ENCODE measurements at regions not wholly inside any gene's neighbourhood (a gene's known extent, or its start where the extent isn't known, plus 50 kb on each side); places are given as distances from the start of the nearest gene placed in this dataset.

DNA sequence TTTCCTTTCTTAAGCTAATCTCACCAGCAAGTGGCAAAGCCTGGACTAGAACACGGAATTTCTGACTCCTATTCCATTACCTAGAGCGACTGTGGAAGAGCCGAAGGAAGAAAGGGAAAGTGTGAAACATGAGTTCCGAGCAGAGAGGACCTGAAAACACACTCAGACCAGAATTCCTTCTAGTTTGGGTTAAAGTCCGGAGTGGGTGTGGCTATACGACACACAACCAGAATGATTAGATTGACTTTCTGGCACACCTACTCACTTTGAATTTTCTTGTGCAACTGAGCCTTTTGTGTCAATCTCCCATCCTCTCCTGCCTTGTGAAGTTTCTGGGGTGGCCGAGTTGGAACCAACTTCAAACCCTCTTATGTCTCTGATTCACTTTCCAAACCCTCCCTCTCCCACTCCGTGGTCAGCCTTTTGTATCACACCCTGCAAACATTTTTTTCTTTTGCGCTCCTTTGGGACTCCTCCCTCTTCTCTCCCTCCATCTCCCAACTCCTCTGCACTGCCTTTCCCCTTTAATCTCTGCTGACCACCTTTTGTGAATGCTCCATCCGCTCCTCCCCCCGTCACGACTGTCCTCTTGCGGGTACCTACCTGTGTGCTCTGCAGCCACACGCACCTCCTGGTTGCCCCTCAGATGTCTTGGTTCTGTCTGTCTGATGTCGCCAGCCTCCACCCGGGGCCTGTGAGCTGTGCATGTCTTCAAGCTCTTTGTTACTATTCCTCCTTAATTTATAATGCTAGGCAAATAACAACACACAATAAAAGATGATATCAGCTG lies 86.3 kb upstream of the BLID start:
- TF ChIP-seq POLR2A (IDR thresholded peaks at IDR 0.05): no peak
- TF ChIP-seq, protein P1, sequence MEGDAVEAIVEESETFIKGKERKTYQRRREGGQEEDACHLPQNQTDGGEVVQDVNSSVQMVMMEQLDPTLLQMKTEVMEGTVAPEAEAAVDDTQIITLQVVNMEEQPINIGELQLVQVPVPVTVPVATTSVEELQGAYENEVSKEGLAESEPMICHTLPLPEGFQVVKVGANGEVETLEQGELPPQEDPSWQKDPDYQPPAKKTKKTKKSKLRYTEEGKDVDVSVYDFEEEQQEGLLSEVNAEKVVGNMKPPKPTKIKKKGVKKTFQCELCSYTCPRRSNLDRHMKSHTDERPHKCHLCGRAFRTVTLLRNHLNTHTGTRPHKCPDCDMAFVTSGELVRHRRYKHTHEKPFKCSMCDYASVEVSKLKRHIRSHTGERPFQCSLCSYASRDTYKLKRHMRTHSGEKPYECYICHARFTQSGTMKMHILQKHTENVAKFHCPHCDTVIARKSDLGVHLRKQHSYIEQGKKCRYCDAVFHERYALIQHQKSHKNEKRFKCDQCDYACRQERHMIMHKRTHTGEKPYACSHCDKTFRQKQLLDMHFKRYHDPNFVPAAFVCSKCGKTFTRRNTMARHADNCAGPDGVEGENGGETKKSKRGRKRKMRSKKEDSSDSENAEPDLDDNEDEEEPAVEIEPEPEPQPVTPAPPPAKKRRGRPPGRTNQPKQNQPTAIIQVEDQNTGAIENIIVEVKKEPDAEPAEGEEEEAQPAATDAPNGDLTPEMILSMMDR (IDR thresholded peaks at IDR 0.05): no peak
- DNase-seq (ENCODE audit: low spot score in 2 of 2): no peak
- intact Hi-C loops (cut with DNase I; ENCODE audit: low total_unique reads): loop anchor here (10.0 kb wide), 1 partner anchor 548 kb away; no protein-coding TSS in a partner anchor
- no peak overlapping the region for H3K4me3 ChIP-seq (ENCODE audit: low read depth, poor library complexity, severe bottlenecking)
- WGBS, 2 donors: 34 to 42% methylated on average over 16 of the region's 16 CpGs

DNA sequence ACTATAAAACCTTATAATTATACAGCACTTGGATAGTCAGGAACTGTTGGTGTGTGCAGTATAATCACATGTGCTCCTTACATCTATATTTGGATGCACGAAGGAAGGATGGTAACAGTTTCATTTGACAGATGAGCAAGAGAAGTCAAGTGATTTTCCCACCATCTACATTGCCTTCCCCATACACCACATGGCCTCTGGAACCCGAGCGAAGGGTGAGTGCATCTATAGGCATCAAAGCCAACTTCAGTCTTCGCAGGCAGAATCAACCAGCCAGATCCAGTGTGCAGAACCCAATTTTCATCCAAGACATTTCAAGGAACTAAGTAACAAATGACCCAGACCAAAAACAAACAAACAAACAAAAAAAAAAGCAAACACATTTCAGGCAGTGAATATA lies 85.1 kb upstream of the BLID start:
- WGBS, 2 donors: 76 to 82% methylated on average over 4 of the region's 4 CpGs
- DNase-seq (ENCODE audit: low spot score in 2 of 2): no peak
- intact Hi-C loops (cut with DNase I; ENCODE audit: low total_unique reads): loop anchor here (10.0 kb wide), 1 partner anchor 546 kb away; no protein-coding TSS in a partner anchor
- no peak overlapping the region for H3K4me3 ChIP-seq (ENCODE audit: low read depth, poor library complexity, severe bottlenecking)
- TF ChIP-seq POLR2A (IDR thresholded peaks at IDR 0.05): no peak
- TF ChIP-seq, protein P1 (IDR thresholded peaks at IDR 0.05): no peak

DNA sequence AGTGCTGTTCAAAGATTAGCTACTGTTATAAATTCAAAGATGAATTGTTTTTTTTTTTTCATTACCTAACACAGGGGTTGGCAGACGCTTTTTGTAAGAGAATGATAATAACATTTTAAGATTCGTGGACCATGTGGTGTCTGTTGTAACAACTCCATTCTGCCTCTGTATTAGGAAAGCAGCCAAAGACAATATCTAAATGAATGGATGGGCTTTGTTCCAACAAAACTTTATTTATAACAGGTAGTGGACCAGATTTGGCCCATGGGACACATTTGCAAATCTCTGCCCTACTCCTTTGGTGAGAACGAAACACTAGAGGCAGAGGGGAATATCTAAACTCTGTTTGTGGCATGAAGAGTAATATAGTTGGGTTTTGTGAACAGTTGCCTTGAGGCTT lies 83.6 kb upstream of the BLID start:
- no peak for DNase-seq (ENCODE audit: low spot score in 2 of 2)
- 52 to 58% methylated on average over 3 of the region's 3 CpGs for WGBS, 2 donors
- H3K4me3 ChIP-seq (ENCODE audit: low read depth, poor library complexity, severe bottlenecking): no peak overlapping the region
- intact Hi-C loops (cut with DNase I; ENCODE audit: low total_unique reads): loop anchor here (10.0 kb wide), 1 partner anchor 545 kb away; no protein-coding TSS in a partner anchor
- TF ChIP-seq POLR2A (IDR thresholded peaks at IDR 0.05): no peak
- TF ChIP-seq, protein P1 (IDR thresholded peaks at IDR 0.05): no peak

DNA sequence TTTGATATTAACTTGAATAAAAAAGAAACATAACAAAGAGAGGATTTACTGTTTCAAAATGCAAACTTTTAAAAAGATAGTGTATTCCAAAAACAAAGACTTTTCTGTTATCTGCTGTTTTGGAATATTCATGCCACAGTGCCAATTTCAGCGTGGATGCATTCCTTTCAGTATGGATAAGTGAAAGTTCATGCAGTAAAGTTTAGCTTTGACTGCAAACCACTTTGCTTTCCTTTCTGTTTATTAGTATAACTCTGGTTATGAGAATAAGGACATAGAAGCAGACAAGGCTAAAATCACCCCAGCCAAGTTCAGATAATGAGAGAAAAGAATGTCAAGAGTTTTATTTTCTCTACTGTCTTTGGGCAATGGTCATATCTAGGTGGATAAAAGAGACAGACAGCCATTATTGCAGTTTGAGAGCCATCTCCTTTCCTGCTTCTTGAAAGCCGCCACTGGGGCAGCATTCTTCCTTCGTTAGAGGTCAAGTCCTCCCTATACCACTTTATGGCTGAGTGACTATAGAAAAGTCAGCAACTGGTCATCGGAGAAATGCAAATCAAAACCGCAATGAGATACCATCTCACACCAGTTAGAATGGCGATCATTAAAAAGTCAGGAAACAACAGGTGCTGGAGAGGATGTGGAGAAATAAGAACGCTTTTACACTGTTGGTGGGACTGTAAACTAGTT lies 82.4 kb upstream of the BLID start:
- DNase-seq (ENCODE audit: low spot score in 2 of 2): no peak
- H3K4me3 ChIP-seq (ENCODE audit: low read depth, poor library complexity, severe bottlenecking): no peak overlapping the region
- intact Hi-C loops (cut with DNase I; ENCODE audit: low total_unique reads): no loop called here
- WGBS, 2 donors: 88 to 89% methylated on average over 7 of the region's 7 CpGs
- TF ChIP-seq POLR2A (IDR thresholded peaks at IDR 0.05): no peak
- TF ChIP-seq, protein P1 (IDR thresholded peaks at IDR 0.05): no peak

DNA sequence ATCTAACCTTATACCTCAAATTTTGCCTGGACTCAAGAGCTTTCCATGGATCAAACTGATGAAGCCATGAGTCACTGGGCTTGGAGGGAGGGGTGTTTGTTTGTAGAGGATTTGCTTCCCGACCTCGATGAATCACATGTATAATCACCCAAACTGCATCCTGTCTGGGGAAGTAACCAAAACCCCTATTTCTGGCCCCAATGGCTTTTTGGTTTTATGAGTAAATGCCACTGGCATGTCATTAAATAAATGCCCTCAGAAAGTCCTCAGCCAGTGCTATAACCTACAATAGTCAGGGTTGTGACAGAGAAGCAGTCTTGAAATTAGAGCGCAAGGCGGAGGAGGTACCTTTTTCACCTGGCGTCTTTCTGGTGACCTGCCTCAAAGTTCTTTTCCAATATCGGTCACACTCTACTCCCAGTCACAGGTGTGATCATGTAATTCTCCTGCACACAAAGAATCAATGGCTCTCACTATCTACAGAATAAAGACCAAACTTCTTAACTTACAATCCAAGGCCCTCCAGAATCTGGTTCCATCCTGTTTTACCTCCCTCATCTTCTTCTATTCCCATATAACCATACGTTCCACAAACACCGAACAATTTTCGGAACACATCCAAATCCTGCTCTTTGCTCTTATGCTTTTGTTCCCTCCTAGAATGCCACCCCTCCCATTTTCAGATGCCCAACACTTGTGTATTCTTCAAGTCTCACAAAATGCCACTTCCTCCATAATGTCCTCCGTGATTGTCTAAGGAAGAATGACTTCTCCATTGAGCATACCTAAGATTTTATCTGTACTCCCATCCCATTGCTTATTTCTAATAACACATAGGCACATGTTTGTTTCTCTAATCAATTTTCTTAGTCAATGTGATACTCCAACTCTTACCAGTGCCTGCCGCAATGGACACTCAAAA lies 81.3 kb upstream of the BLID start:
- H3K4me3 ChIP-seq (ENCODE audit: low read depth, poor library complexity, severe bottlenecking): no peak overlapping the region
- TF ChIP-seq, protein P1 (IDR thresholded peaks at IDR 0.05): no peak
- no peak for TF ChIP-seq POLR2A (IDR thresholded peaks at IDR 0.05)
- WGBS, 2 donors: 78 to 79% methylated on average over 11 of the region's 11 CpGs
- DNase-seq (ENCODE audit: low spot score in 2 of 2): peak in 1 of 2 donors; percentile 24
- intact Hi-C loops (cut with DNase I; ENCODE audit: low total_unique reads): no loop called here
